ENCODE measurements at regions not wholly inside any gene's neighbourhood (a gene's known extent, or its start where the extent isn't known, plus 50 kb on each side); places are given as distances from the start of the nearest gene placed in this dataset.

GRCh38 chr20:24732599-24732998, 216.5 kb upstream of the CST7 start:
- CTCF ChIA-PET: no interaction called here
- POLR2A ChIA-PET: no interaction called here
- H3K27ac ChIP-seq (ENCODE audit: low read length): no peak overlapping the region
- no peaks in the 10 kb centered on the region for H3K36me3 ChIP-seq (ENCODE audit: control insufficient read depth, insufficient read depth, low read length)
- ATAC-seq (no peak), DNase-seq (ENCODE audit: low read depth, low spot score) (no peak)
- TF ChIP-seq REST (IDR thresholded peaks at IDR 0.05; ENCODE audit: insufficient read depth in 1 of 2, low read depth in 2 of 2, low read length in 1 of 2) (no peak), SIN3A (IDR thresholded peaks at IDR 0.05; ENCODE audit: borderline replicate concordance, insufficient read depth, low read depth, low read length) (no peak), POLR2AphosphoS5 (IDR thresholded peaks at IDR 0.05; ENCODE audit: low read depth, low read length) (no peak), TCF7L2 (IDR thresholded peaks at IDR 0.05; ENCODE audit: low read depth, low read length) (no peak)
- TF ChIP-seq, protein P1, sequence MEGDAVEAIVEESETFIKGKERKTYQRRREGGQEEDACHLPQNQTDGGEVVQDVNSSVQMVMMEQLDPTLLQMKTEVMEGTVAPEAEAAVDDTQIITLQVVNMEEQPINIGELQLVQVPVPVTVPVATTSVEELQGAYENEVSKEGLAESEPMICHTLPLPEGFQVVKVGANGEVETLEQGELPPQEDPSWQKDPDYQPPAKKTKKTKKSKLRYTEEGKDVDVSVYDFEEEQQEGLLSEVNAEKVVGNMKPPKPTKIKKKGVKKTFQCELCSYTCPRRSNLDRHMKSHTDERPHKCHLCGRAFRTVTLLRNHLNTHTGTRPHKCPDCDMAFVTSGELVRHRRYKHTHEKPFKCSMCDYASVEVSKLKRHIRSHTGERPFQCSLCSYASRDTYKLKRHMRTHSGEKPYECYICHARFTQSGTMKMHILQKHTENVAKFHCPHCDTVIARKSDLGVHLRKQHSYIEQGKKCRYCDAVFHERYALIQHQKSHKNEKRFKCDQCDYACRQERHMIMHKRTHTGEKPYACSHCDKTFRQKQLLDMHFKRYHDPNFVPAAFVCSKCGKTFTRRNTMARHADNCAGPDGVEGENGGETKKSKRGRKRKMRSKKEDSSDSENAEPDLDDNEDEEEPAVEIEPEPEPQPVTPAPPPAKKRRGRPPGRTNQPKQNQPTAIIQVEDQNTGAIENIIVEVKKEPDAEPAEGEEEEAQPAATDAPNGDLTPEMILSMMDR (IDR thresholded peaks at IDR 0.05): no peak
- intact Hi-C loops (cut with micrococcal nuclease; ENCODE audit: unreplicated experiment) (no loop called here), in situ Hi-C loops (cut with HindIII; ENCODE audit: low pct_unique_long_range_greater_than_20kb, low sequenced_read_pairs) (no loop called here)
- H3K4me3 ChIP-seq (ENCODE audit: low read depth in 2 of 2, low read length in 2 of 2): no peak overlapping the region
- BruUV-seq (replicated peaks): no TSS peak
- no peaks in the 10 kb centered on the region for H3K4me1 ChIP-seq (ENCODE audit: control insufficient read depth, insufficient read depth, low read length)
- H3K9me3 ChIP-seq (ENCODE audit: control insufficient read depth, insufficient read depth, low read depth, low read length): no peaks in the 10 kb centered on the region
- no peaks in the 10 kb centered on the region; the same call in 1 of the 2 replicates for H3K27me3 ChIP-seq (ENCODE audit: control insufficient read depth, insufficient read depth, low read length)

GRCh38 chr20:24733416-24733815, 215.7 kb upstream of the CST7 start:
- ChIA-PET CTCF (no interaction called here), POLR2A (no interaction called here)
- Histone ChIP-seq H3K9me3 (ENCODE audit: control insufficient read depth, insufficient read depth, low read depth, low read length) (no peaks in the 10 kb centered on the region), H3K4me3 (ENCODE audit: low read depth in 2 of 2, low read length in 2 of 2) (no peak overlapping the region), H3K36me3 (ENCODE audit: control insufficient read depth, insufficient read depth, low read length) (no peaks in the 10 kb centered on the region), H3K27me3 (ENCODE audit: control insufficient read depth, insufficient read depth, low read length) (no peaks in the 10 kb centered on the region; the same call in 1 of the 2 replicates), H3K4me1 (ENCODE audit: control insufficient read depth, insufficient read depth, low read length) (no peaks in the 10 kb centered on the region), H3K27ac (ENCODE audit: low read length) (no peak overlapping the region)
- in situ Hi-C loops (cut with HindIII; ENCODE audit: low pct_unique_long_range_greater_than_20kb, low sequenced_read_pairs): no loop called here
- no peak for DNase-seq (ENCODE audit: low read depth, low spot score)
- ATAC-seq: no peak
- TF ChIP-seq REST (IDR thresholded peaks at IDR 0.05; ENCODE audit: insufficient read depth in 1 of 2, low read depth in 2 of 2, low read length in 1 of 2) (no peak), TCF7L2 (IDR thresholded peaks at IDR 0.05; ENCODE audit: low read depth, low read length) (no peak)
- TF ChIP-seq, protein P1 (IDR thresholded peaks at IDR 0.05): no peak
- intact Hi-C loops (cut with micrococcal nuclease; ENCODE audit: unreplicated experiment): no loop called here
- no TSS peak for BruUV-seq (replicated peaks)
